ENCODE measurements at regions not wholly inside any gene's neighbourhood (a gene's known extent, or its start where the extent isn't known, plus 50 kb on each side); places are given as distances from the start of the nearest gene placed in this dataset.

- Histone ChIP-seq H2BK120ac (replicated peaks; ENCODE audit: low read depth, low read length) (no peak overlapping the region), H3K4me2 (ENCODE audit: insufficient read depth in 1 of 2, low read depth in 2 of 2, low read length in 2 of 2) (no peak overlapping the region), H3K9me3 (ENCODE audit: insufficient read depth in 2 of 2, low read depth in 1 of 2, low read length in 1 of 2) (peaks cover 0 to 16% of the 10 kb centered on the region in 2 experiments; a peak in 1 of 4 replicates), H3K79me1 (ENCODE audit: low read depth, low read length) (no peaks in the 10 kb centered on the region), H3K4me3 (ENCODE audit: extremely low read depth in 1 of 4, insufficient read depth in 2 of 4, low read depth in 3 of 4, low read length in 4 of 4) (no peak overlapping the region), H3K18ac (ENCODE audit: extremely low read depth, low read length) (no peak overlapping the region), H2BK20ac (ENCODE audit: low read length) (no peak overlapping the region), H3K4me1 (replicated peaks in 1 of 4; ENCODE audit: control insufficient read depth in 3 of 4, insufficient read depth in 4 of 4, low read length in 3 of 4) (no peaks in the 10 kb centered on the region), H2AK5ac (ENCODE audit: low read depth, low read length) (no peak overlapping the region), H2AFZ (ENCODE audit: low read length) (no peak overlapping the region), H4K91ac (replicated peaks; ENCODE audit: insufficient read length, low read length) (no peak overlapping the region), H4K5ac (ENCODE audit: insufficient read length, low read depth, low read length) (no peak overlapping the region), H4K20me1 (replicated peaks in 1 of 2; ENCODE audit: control insufficient read depth in 1 of 2, insufficient read depth in 2 of 2, low read length in 2 of 2) (no peaks in the 10 kb centered on the region), H3K4ac (replicated peaks; ENCODE audit: insufficient read length, low read depth, low read length) (no peak overlapping the region), H3K9ac (replicated peaks in 1 of 4; ENCODE audit: extremely low read depth in 1 of 4, low read depth in 3 of 4, low read length in 3 of 4) (no peak overlapping the region), H2BK5ac (ENCODE audit: low read depth, low read length) (no peak overlapping the region), H4K8ac (ENCODE audit: extremely low read depth, insufficient read depth, low read length) (no peak overlapping the region), H3K27ac (ENCODE audit: low read depth, low read length) (no peak overlapping the region), H3K79me2 (ENCODE audit: control insufficient read depth in 1 of 2, insufficient read depth in 2 of 2, low read length in 2 of 2) (no peaks in the 10 kb centered on the region), H3K23me2 (ENCODE audit: low read depth, low read length) (no peaks in the 10 kb centered on the region), H3K23ac (ENCODE audit: insufficient read length) (no peak overlapping the region), H2BK12ac (ENCODE audit: low read depth, low read length) (no peak overlapping the region), H3K14ac (ENCODE audit: insufficient read length) (no peak overlapping the region), H3K27me3 (replicated peaks in 1 of 4; ENCODE audit: control insufficient read depth in 3 of 4, extremely low read depth in 1 of 4, insufficient read depth in 3 of 4, low read length in 3 of 4) (no peaks in the 10 kb centered on the region), H3K56ac (replicated peaks; ENCODE audit: insufficient read length, low read depth, low read length) (no peak overlapping the region), H3K36me3 (ENCODE audit: control insufficient read depth in 2 of 4, insufficient read depth in 4 of 4, low read length in 3 of 4) (no peaks in the 10 kb centered on the region), H2BK15ac (ENCODE audit: low read length) (no peak overlapping the region)
- FAIRE-seq (no peak), DNase-seq (ENCODE audit: low read depth in 1 of 2, low spot score in 2 of 2) (no peak)
- ChIA-PET CTCF (ENCODE audit: partially characterized antibody) (no interaction called here), POLR2A (ENCODE audit: partially characterized antibody) (no interaction called here)
- TF ChIP-seq TCF12 (IDR thresholded peaks at IDR 0.05; ENCODE audit: low read depth, low read length) (no peak), JUN (IDR thresholded peaks at IDR 0.05; ENCODE audit: low read depth, low read length) (no peak), FOSL1 (IDR thresholded peaks at IDR 0.05; ENCODE audit: insufficient read depth, low read depth, low read length) (no peak), SP1 (IDR thresholded peaks at IDR 0.05; ENCODE audit: low read depth, low read length) (no peak)
- TF ChIP-seq, protein P1, sequence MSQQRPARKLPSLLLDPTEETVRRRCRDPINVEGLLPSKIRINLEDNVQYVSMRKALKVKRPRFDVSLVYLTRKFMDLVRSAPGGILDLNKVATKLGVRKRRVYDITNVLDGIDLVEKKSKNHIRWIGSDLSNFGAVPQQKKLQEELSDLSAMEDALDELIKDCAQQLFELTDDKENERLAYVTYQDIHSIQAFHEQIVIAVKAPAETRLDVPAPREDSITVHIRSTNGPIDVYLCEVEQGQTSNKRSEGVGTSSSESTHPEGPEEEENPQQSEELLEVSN (IDR thresholded peaks at IDR 0.05), result no peak
These were observed 506.4 kb upstream of the JAG1 start for GRCh38 chr20:11180186-11180585.

Measured in H1 (cell line).